Astrocyte (in vitro differentiated cells and primary cell): ENCODE measurements at regions not wholly inside any gene's neighbourhood (a gene's known extent, or its start where the extent isn't known, plus 50 kb on each side); places are given as distances from the start of the nearest gene placed in this dataset.

Source experiments
- EZH2 ChIP-seq: IDR thresholded peaks from 2 replicates; pipeline ENCODE4 v1.6.1; 2012; ENCODE audit warnings: mild to moderate bottlenecking, low read length, inconsistent platforms; ENCODE audit not compliant: insufficient read depth
- TF ChIP-seq, protein P1 (sequence below): IDR thresholded peaks from 2 replicates; pipeline ENCODE4 v1.5.1; 2011; ENCODE audit warnings: low read depth, mild to moderate bottlenecking, inconsistent platforms, low read length, moderate library complexity; ENCODE audit not compliant: insufficient read depth

DNA sequence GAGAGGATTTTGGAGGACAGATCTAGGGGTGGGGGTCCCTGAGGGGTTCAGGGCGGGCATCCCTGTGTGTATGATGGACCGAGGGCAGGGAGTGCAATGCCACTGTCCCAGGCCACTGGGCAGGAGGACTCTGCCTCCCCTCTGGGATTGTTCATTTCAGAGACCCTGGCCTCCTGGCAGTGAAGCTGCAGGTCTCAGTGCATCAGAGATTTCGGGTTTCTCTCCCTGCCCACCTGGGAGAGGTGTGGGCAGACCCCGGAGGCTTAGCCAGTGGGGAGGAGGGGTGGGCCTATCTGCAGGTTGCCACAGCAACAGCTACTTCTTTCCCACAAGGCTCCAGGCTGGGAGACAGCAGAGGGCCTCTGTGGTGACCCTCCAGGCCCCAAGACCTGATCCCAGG is 80.1 kb upstream of the LRPAP1 start:
- TF ChIP-seq, protein P1, sequence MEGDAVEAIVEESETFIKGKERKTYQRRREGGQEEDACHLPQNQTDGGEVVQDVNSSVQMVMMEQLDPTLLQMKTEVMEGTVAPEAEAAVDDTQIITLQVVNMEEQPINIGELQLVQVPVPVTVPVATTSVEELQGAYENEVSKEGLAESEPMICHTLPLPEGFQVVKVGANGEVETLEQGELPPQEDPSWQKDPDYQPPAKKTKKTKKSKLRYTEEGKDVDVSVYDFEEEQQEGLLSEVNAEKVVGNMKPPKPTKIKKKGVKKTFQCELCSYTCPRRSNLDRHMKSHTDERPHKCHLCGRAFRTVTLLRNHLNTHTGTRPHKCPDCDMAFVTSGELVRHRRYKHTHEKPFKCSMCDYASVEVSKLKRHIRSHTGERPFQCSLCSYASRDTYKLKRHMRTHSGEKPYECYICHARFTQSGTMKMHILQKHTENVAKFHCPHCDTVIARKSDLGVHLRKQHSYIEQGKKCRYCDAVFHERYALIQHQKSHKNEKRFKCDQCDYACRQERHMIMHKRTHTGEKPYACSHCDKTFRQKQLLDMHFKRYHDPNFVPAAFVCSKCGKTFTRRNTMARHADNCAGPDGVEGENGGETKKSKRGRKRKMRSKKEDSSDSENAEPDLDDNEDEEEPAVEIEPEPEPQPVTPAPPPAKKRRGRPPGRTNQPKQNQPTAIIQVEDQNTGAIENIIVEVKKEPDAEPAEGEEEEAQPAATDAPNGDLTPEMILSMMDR = no peak
- no peak for TF ChIP-seq EZH2
